Endodermal cell (in vitro differentiated cells): ENCODE measurements at regions not wholly inside any gene's neighbourhood (a gene's known extent, or its start where the extent isn't known, plus 50 kb on each side); places are given as distances from the start of the nearest gene placed in this dataset.

Experiments
- DNase-seq: peaks from one replicate; pipeline ENCODE4 v3.0.0-alpha.2; 2017
- H3K27ac ChIP-seq: 2 replicates; pipeline ENCODE4 v1.5.1; 2013; ENCODE audit warnings: mild to moderate bottlenecking, low read depth, low read length, moderate library complexity
- H3K27me3 ChIP-seq: 2 replicates; pipeline ENCODE4 v1.6.1; 2013; ENCODE audit warnings: mild to moderate bottlenecking, low read length, moderate library complexity; ENCODE audit not compliant: insufficient read depth, control insufficient read depth, poor library complexity, severe bottlenecking
- H3K36me3 ChIP-seq: 2 replicates; pipeline ENCODE4 v1.7.0; 2013; ENCODE audit warnings: mild to moderate bottlenecking, low read length, moderate library complexity; ENCODE audit not compliant: control insufficient read depth, insufficient read depth
- H3K4me1 ChIP-seq: one replicate; pipeline ENCODE4 v1.7.0; 2013; ENCODE audit warnings: low read length; ENCODE audit not compliant: control insufficient read depth, insufficient read depth
- H3K4me3 ChIP-seq: 2 replicates; pipeline ENCODE4 v1.5.1; 2013; ENCODE audit warnings: mild to moderate bottlenecking, low read length, moderate library complexity
- H3K9ac ChIP-seq: 2 replicates; pipeline ENCODE4 v1.6.1; 2013; ENCODE audit warnings: mild to moderate bottlenecking, low read length, moderate library complexity; ENCODE audit not compliant: poor library complexity, severe bottlenecking; ENCODE audit errors: extremely low read depth
- H3K9me3 ChIP-seq: 2 replicates; pipeline ENCODE4 v1.6.1; 2013; ENCODE audit warnings: mild to moderate bottlenecking, low read length, moderate library complexity; ENCODE audit not compliant: control insufficient read depth
- H3K27ac Mint-ChIP-seq: 2 replicates; pipeline ENCODE4 v1.8.0; 2020; ENCODE audit warnings: mixed read lengths
- H3K27me3 Mint-ChIP-seq: 2 replicates; pipeline ENCODE4 v1.8.0; 2021; ENCODE audit warnings: mild to moderate bottlenecking, mixed read lengths; ENCODE audit not compliant: insufficient read depth
- H3K36me3 Mint-ChIP-seq: 2 replicates; pipeline ENCODE4 v1.8.0; 2020; ENCODE audit warnings: low read depth, mixed read lengths
- H3K4me1 Mint-ChIP-seq: 2 replicates; pipeline ENCODE4 v1.8.0; 2020; ENCODE audit warnings: mixed read lengths
- H3K4me3 Mint-ChIP-seq: 2 replicates; pipeline ENCODE4 v1.8.0; 2020; ENCODE audit warnings: mild to moderate bottlenecking, moderate library complexity, mixed read lengths
- H3K9me3 Mint-ChIP-seq: 2 replicates; pipeline ENCODE4 v1.8.0; 2020; ENCODE audit warnings: mild to moderate bottlenecking, mixed read lengths
- CTCF ChIP-seq: fragments of 200-600 bp; sonication (generic); conservative IDR thresholded peaks from 2 replicates; pipeline ENCODE4 v1.5.0; 2021; ENCODE audit warnings: antibody characterized with exemption, mild to moderate bottlenecking
- WGBS, 2 experiments: methylation state at CpG; one replicate each; pipeline versions ENCODE4 v1.1.5 to v1.1.7; 2013; ENCODE audit warnings: missing lambda C conversion rate in 2 of 2, mixed read lengths in 1 of 2; ENCODE audit not compliant: insufficient coverage in 1 of 2, insufficient read length in 1 of 2; 5-methylcytosine and 5-hydroxymethylcytosine counted together

- no peak overlapping the region for H3K27ac Mint-ChIP-seq
- peak; percentile 14 for TF ChIP-seq CTCF
- Histone ChIP-seq H3K9me3 (peaks cover 14% of the 10 kb centered on the region), H3K36me3 (no peaks in the 10 kb centered on the region), H3K27ac (no peak overlapping the region), H3K4me1 (no peaks in the 10 kb centered on the region), H3K9ac (no peak overlapping the region), H3K27me3 (no peaks in the 10 kb centered on the region), H3K4me3 (no peak overlapping the region)
- no peaks in the 10 kb centered on the region for H3K4me1 Mint-ChIP-seq
- peaks cover 3% of the 10 kb centered on the region for H3K27me3 Mint-ChIP-seq
- H3K36me3 Mint-ChIP-seq, result peaks cover 7% of the 10 kb centered on the region
- peak; percentile 44 for DNase-seq
- H3K9me3 Mint-ChIP-seq, result peaks cover 38% of the 10 kb centered on the region
- no peak overlapping the region for H3K4me3 Mint-ChIP-seq
- WGBS, 2 experiments, result 89 to 94% methylated on average over 11 to 14 of the region's 14 CpGs
These were observed 1040.0 kb downstream of the TBC1D22A start for GRCh38 chr22:47802421-47802820.

- Mint-ChIP-seq H3K9me3 (peaks cover 41% of the 10 kb centered on the region), H3K36me3 (peaks cover 7% of the 10 kb centered on the region), H3K27me3 (peaks cover 3% of the 10 kb centered on the region), H3K27ac (no peak overlapping the region), H3K4me1 (no peaks in the 10 kb centered on the region), H3K4me3 (no peak overlapping the region)
- no peak for TF ChIP-seq CTCF
- H3K9ac ChIP-seq, result no peak overlapping the region
- DNase-seq, result peak; percentile 26
- H3K9me3 ChIP-seq, result peaks cover 14% of the 10 kb centered on the region
- no peaks in the 10 kb centered on the region for H3K36me3 ChIP-seq
- 89% methylated on average over 10 to 11 of the region's 11 CpGs for WGBS, 2 experiments
- H3K4me1 ChIP-seq, result no peaks in the 10 kb centered on the region
- no peak overlapping the region for H3K27ac ChIP-seq
- H3K27me3 ChIP-seq, result no peaks in the 10 kb centered on the region
- H3K4me3 ChIP-seq, result no peak overlapping the region
These were observed 1039.2 kb downstream of the TBC1D22A start for GRCh38 chr22:47801541-47802245.

- Histone ChIP-seq H3K36me3 (no peaks in the 10 kb centered on the region), H3K9ac (no peak overlapping the region), H3K9me3 (peaks cover 14% of the 10 kb centered on the region), H3K4me3 (no peak overlapping the region), H3K27ac (no peak overlapping the region), H3K4me1 (no peaks in the 10 kb centered on the region), H3K27me3 (no peaks in the 10 kb centered on the region)
- Mint-ChIP-seq H3K9me3 (peaks cover 24% of the 10 kb centered on the region), H3K36me3 (peaks cover 4% of the 10 kb centered on the region), H3K4me1 (no peaks in the 10 kb centered on the region), H3K4me3 (no peak overlapping the region), H3K27me3 (peaks cover 3% of the 10 kb centered on the region), H3K27ac (no peak overlapping the region)
- TF ChIP-seq CTCF, result no peak
- DNase-seq, result peak; percentile 7
- 93 to 94% methylated on average over 3 to 4 of the region's 4 CpGs for WGBS, 2 experiments
These were observed 1035.8 kb downstream of the TBC1D22A start for GRCh38 chr22:47798229-47798628.
